ENCODE measurements at regions not wholly inside any gene's neighbourhood (a gene's known extent, or its start where the extent isn't known, plus 50 kb on each side); places are given as distances from the start of the nearest gene placed in this dataset. TPM values are rescaled to one million over a fixed set of nuclear protein-coding genes. Genes with fewer than 3 reads are reported as not detected.
A peak's percentile ranks its signal among the peaks of the same experiment; 100 is the strongest.

- DNase-seq (ENCODE audit: low read depth), result no peak
- no peak overlapping the region for H3K4me3 ChIP-seq (ENCODE audit: low read depth, low read length)
- no peak for TF ChIP-seq CTCF (IDR thresholded peaks at IDR 0.05; ENCODE audit: insufficient read depth, low read length)
Observed at GRCh38 chr12:64997858-64998257, 123.2 kb downstream of the WIF1 start.

GRCh38 chr12:64998371-64999147 lies 122.5 kb downstream of the WIF1 start:
- TF ChIP-seq CTCF (IDR thresholded peaks at IDR 0.05; ENCODE audit: insufficient read depth, low read length), result no peak
- no peak overlapping the region for H3K4me3 ChIP-seq (ENCODE audit: low read depth, low read length)
- peak; percentile 12 for DNase-seq (ENCODE audit: low read depth)

DNA sequence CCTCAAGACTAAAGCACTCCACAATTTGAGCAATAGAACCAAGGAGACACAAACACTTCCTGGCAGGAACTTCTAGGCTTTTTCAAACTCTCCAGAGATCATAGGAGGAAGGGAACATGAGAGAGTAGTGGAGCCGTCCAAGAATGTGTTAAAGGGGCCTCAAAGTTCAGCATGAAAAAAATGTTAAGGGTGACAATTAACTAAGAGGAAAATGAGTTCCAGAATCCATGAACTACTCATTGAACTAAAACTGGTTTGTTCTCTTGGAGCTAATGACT lies 122.0 kb downstream of the WIF1 start:
- no peak overlapping the region for H3K4me3 ChIP-seq (ENCODE audit: low read depth, low read length)
- TF ChIP-seq CTCF (IDR thresholded peaks at IDR 0.05; ENCODE audit: insufficient read depth, low read length), result no peak
- DNase-seq (ENCODE audit: low read depth), result no peak

Small RNA genes in the stretch of these regions (small RNA-seq; reads per million reads assigned to genes)
- gene RNU6ATAC42P, result not detected
